ENCODE measurements at regions not wholly inside any gene's neighbourhood (a gene's known extent, or its start where the extent isn't known, plus 50 kb on each side); places are given as distances from the start of the nearest gene placed in this dataset.

DNA sequence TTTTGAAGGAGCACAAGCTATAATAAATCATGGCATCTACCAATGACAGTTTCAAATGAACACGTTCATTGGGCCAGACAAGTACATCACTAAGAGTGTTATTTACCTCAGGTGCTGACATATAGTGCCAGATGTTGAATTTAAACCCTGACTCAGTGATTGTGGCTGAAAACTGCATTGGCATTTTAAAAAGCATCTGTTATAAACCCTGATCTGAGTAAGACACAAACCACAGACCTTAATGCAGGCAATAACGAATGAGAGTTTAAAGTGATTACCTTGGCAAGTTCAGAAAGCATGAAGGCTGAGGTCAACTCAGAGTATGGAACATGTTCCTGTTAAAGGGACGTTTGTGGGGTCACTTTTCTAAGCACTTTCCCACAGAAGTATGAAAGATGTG, 865.1 kb upstream of the TMPRSS15 start:
- Histone ChIP-seq H3K23ac (ENCODE audit: low read length in 2 of 2) (no peak overlapping the region), H3K9me3 (ENCODE audit: control insufficient read depth, low read length) (no peaks in the 10 kb centered on the region), H3K4me1 (ENCODE audit: control insufficient read depth, insufficient read depth, low read depth, low read length) (no peaks in the 10 kb centered on the region), H3K4ac (ENCODE audit: low read depth in 1 of 2, low read length in 2 of 2) (no peak overlapping the region), H3K36me3 (ENCODE audit: control insufficient read depth in 1 of 2, insufficient read depth in 2 of 2, low read depth in 1 of 2, low read length in 2 of 2) (no peaks in the 10 kb centered on the region), H2BK12ac (ENCODE audit: low read length in 2 of 2) (no peak overlapping the region), H2AFZ (ENCODE audit: low read depth, low read length) (no peak overlapping the region), H3K27ac (ENCODE audit: low read length, poor library complexity, severe bottlenecking) (no peak overlapping the region), H4K8ac (ENCODE audit: low read length) (no peak overlapping the region), H4K91ac (ENCODE audit: low read length) (no peak overlapping the region), H3K9ac (ENCODE audit: low read length) (no peak overlapping the region), H2BK5ac (ENCODE audit: low read depth, low read length, poor library complexity, severe bottlenecking) (no peak overlapping the region), H3K4me2 (ENCODE audit: low read length, poor library complexity, severe bottlenecking) (no peak overlapping the region), H3K79me1 (replicated peaks; ENCODE audit: low read length, poor library complexity, severe bottlenecking) (no peaks in the 10 kb centered on the region), H2AK5ac (ENCODE audit: low read length, severe bottlenecking) (no peak overlapping the region), H3K4me3 (ENCODE audit: insufficient read depth in 1 of 2, low read depth in 1 of 2, low read length in 2 of 2) (no peak overlapping the region), H3K18ac (ENCODE audit: low read depth in 1 of 2, low read length in 2 of 2) (no peak overlapping the region), H2BK120ac (ENCODE audit: low read depth, low read length) (no peak overlapping the region), H3K27me3 (ENCODE audit: control insufficient read depth in 1 of 2, insufficient read depth in 1 of 2, low read length in 2 of 2) (no peaks in the 10 kb centered on the region), H3K14ac (ENCODE audit: low read length in 2 of 2) (no peak overlapping the region), H2BK15ac (ENCODE audit: low read depth, poor library complexity, severe bottlenecking) (no peak overlapping the region)
- 61% methylated on average over 2 of the region's 3 CpGs for WGBS
- no peak for DNase-seq

DNA sequence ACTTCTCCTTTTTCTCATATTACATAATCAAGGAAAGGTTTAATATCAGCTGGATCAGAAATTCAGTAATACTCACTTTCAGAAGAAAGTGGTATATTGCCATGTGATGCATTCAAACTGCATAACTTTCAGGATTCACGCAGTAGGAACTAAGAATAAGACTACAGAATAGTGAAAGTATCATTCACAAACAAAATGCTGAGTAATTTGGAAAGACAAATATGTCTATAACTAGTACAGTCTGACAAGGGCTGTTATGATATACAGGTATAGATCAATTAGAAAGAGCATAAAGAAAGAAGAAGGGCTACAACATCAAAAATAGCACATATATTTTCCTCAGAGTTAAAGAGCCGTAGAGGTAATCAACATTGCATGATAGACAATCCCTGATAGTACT, 871.5 kb upstream of the TMPRSS15 start:
- H3K23ac ChIP-seq (ENCODE audit: low read length in 2 of 2) = no peak overlapping the region

GRCh38 chr21:19276665-19277064, 873.1 kb upstream of the TMPRSS15 start:
- no peak overlapping the region for H2AK5ac ChIP-seq (ENCODE audit: low read length, severe bottlenecking)
- H3K23ac ChIP-seq (ENCODE audit: low read length in 2 of 2) = no peak overlapping the region
- no peak for DNase-seq
- H3K18ac ChIP-seq (ENCODE audit: low read depth in 1 of 2, low read length in 2 of 2) = no peak overlapping the region
- WGBS = 74% methylated on average over 4 of the region's 4 CpGs
- H2BK15ac ChIP-seq (ENCODE audit: low read depth, poor library complexity, severe bottlenecking) = no peak overlapping the region
- no peak overlapping the region for H3K14ac ChIP-seq (ENCODE audit: low read length in 2 of 2)
- no peak overlapping the region for H4K8ac ChIP-seq (ENCODE audit: low read length)
- no peaks in the 10 kb centered on the region for H3K79me1 ChIP-seq (replicated peaks; ENCODE audit: low read length, poor library complexity, severe bottlenecking)
- no peak overlapping the region for H3K4me3 ChIP-seq (ENCODE audit: insufficient read depth in 1 of 2, low read depth in 1 of 2, low read length in 2 of 2)
- no peak overlapping the region for H4K91ac ChIP-seq (ENCODE audit: low read length)
- H3K36me3 ChIP-seq (ENCODE audit: control insufficient read depth in 1 of 2, insufficient read depth in 2 of 2, low read depth in 1 of 2, low read length in 2 of 2) = no peaks in the 10 kb centered on the region
- H2AFZ ChIP-seq (ENCODE audit: low read depth, low read length) = no peak overlapping the region
- H3K4me1 ChIP-seq (ENCODE audit: control insufficient read depth, insufficient read depth, low read depth, low read length) = no peaks in the 10 kb centered on the region
- no peak overlapping the region for H3K4me2 ChIP-seq (ENCODE audit: low read length, poor library complexity, severe bottlenecking)
- peaks cover 3% of the 10 kb centered on the region for H3K9me3 ChIP-seq (ENCODE audit: control insufficient read depth, low read length)
- H2BK5ac ChIP-seq (ENCODE audit: low read depth, low read length, poor library complexity, severe bottlenecking) = no peak overlapping the region
- no peaks in the 10 kb centered on the region for H3K27me3 ChIP-seq (ENCODE audit: control insufficient read depth in 1 of 2, insufficient read depth in 1 of 2, low read length in 2 of 2)
- no peak overlapping the region for H3K9ac ChIP-seq (ENCODE audit: low read length)
- H3K27ac ChIP-seq (ENCODE audit: low read length, poor library complexity, severe bottlenecking) = no peak overlapping the region
- H2BK12ac ChIP-seq (ENCODE audit: low read length in 2 of 2) = no peak overlapping the region
- no peak overlapping the region for H3K4ac ChIP-seq (ENCODE audit: low read depth in 1 of 2, low read length in 2 of 2)
- no peak overlapping the region for H2BK120ac ChIP-seq (ENCODE audit: low read depth, low read length)

More for the DNA sequence above, 871.5 kb upstream of the TMPRSS15 start:
- H2BK120ac ChIP-seq (ENCODE audit: low read depth, low read length) = no peak overlapping the region
- H2BK12ac ChIP-seq (ENCODE audit: low read length in 2 of 2) = no peak overlapping the region
- H3K79me1 ChIP-seq (replicated peaks; ENCODE audit: low read length, poor library complexity, severe bottlenecking) = no peaks in the 10 kb centered on the region
- no peak overlapping the region for H2AFZ ChIP-seq (ENCODE audit: low read depth, low read length)
- WGBS = no CpG with 5 or more reads among the region's 2 CpGs
- no peak overlapping the region for H3K14ac ChIP-seq (ENCODE audit: low read length in 2 of 2)
- H3K27me3 ChIP-seq (ENCODE audit: control insufficient read depth in 1 of 2, insufficient read depth in 1 of 2, low read length in 2 of 2) = no peaks in the 10 kb centered on the region
- no peak overlapping the region for H3K4ac ChIP-seq (ENCODE audit: low read depth in 1 of 2, low read length in 2 of 2)
- no peak overlapping the region for H3K18ac ChIP-seq (ENCODE audit: low read depth in 1 of 2, low read length in 2 of 2)
- no peak overlapping the region for H3K27ac ChIP-seq (ENCODE audit: low read length, poor library complexity, severe bottlenecking)
- H2AK5ac ChIP-seq (ENCODE audit: low read length, severe bottlenecking) = no peak overlapping the region
- no peak overlapping the region for H4K91ac ChIP-seq (ENCODE audit: low read length)
- H3K4me1 ChIP-seq (ENCODE audit: control insufficient read depth, insufficient read depth, low read depth, low read length) = no peaks in the 10 kb centered on the region
- no peak overlapping the region for H4K8ac ChIP-seq (ENCODE audit: low read length)
- no peak overlapping the region for H3K4me2 ChIP-seq (ENCODE audit: low read length, poor library complexity, severe bottlenecking)
- H2BK15ac ChIP-seq (ENCODE audit: low read depth, poor library complexity, severe bottlenecking) = no peak overlapping the region
- no peaks in the 10 kb centered on the region for H3K36me3 ChIP-seq (ENCODE audit: control insufficient read depth in 1 of 2, insufficient read depth in 2 of 2, low read depth in 1 of 2, low read length in 2 of 2)
- no peak overlapping the region for H3K4me3 ChIP-seq (ENCODE audit: insufficient read depth in 1 of 2, low read depth in 1 of 2, low read length in 2 of 2)
- peaks cover 1% of the 10 kb centered on the region for H3K9me3 ChIP-seq (ENCODE audit: control insufficient read depth, low read length)
- no peak overlapping the region for H3K9ac ChIP-seq (ENCODE audit: low read length)
- DNase-seq = no peak
- H2BK5ac ChIP-seq (ENCODE audit: low read depth, low read length, poor library complexity, severe bottlenecking) = no peak overlapping the region

DNA sequence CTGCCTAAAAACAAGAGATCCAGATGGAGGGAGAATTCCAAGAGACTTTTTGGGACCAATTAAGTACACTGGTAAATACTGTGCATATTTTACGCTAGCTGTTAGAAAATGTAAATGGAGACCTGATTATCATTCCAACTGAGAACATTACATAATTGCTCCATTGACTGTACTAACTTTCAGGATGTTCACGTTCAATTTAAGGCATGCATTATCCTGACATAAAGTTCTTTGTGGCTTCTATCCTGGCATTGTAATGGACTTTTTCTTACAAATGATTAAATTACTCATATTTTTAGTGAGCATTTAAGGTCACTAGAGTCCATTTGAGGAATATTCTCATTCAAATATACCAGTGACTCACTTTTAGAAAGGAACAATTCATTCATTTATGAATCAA, 883.3 kb upstream of the TMPRSS15 start:
- Histone ChIP-seq H3K9me3 (ENCODE audit: control insufficient read depth, low read length) (no peaks in the 10 kb centered on the region), H2AFZ (ENCODE audit: low read depth, low read length) (no peak overlapping the region), H3K14ac (ENCODE audit: low read length in 2 of 2) (no peak overlapping the region), H4K8ac (ENCODE audit: low read length) (no peak overlapping the region), H4K91ac (ENCODE audit: low read length) (no peak overlapping the region), H3K27ac (ENCODE audit: low read length, poor library complexity, severe bottlenecking) (no peak overlapping the region), H3K23ac (ENCODE audit: low read length in 2 of 2) (no peak overlapping the region), H3K4me1 (ENCODE audit: control insufficient read depth, insufficient read depth, low read depth, low read length) (no peaks in the 10 kb centered on the region), H2BK5ac (ENCODE audit: low read depth, low read length, poor library complexity, severe bottlenecking) (no peak overlapping the region), H3K4ac (ENCODE audit: low read depth in 1 of 2, low read length in 2 of 2) (no peak overlapping the region), H3K4me2 (ENCODE audit: low read length, poor library complexity, severe bottlenecking) (no peak overlapping the region), H3K79me1 (replicated peaks; ENCODE audit: low read length, poor library complexity, severe bottlenecking) (no peaks in the 10 kb centered on the region), H3K36me3 (ENCODE audit: control insufficient read depth in 1 of 2, insufficient read depth in 2 of 2, low read depth in 1 of 2, low read length in 2 of 2) (no peaks in the 10 kb centered on the region), H3K27me3 (ENCODE audit: control insufficient read depth in 1 of 2, insufficient read depth in 1 of 2, low read length in 2 of 2) (no peaks in the 10 kb centered on the region), H3K9ac (ENCODE audit: low read length) (no peak overlapping the region), H3K4me3 (ENCODE audit: insufficient read depth in 1 of 2, low read depth in 1 of 2, low read length in 2 of 2) (no peak overlapping the region), H2BK120ac (ENCODE audit: low read depth, low read length) (no peak overlapping the region), H2BK15ac (ENCODE audit: low read depth, poor library complexity, severe bottlenecking) (no peak overlapping the region), H2AK5ac (ENCODE audit: low read length, severe bottlenecking) (no peak overlapping the region), H2BK12ac (ENCODE audit: low read length in 2 of 2) (no peak overlapping the region), H3K18ac (ENCODE audit: low read depth in 1 of 2, low read length in 2 of 2) (no peak overlapping the region)
- WGBS = 100% methylated on average over 1 of the region's 2 CpGs
- DNase-seq = no peak

All from mesenchymal stem cell (in vitro differentiated cells and primary cell).